ENCODE measurements at regions not wholly inside any gene's neighbourhood (a gene's known extent, or its start where the extent isn't known, plus 50 kb on each side); places are given as distances from the start of the nearest gene placed in this dataset.

- in situ Hi-C loops (cut with HindIII; ENCODE audit: extremely low pct_ligation_motif_present, low pct_unique_long_range_greater_than_20kb) (no loop called here), intact Hi-C loops (cut with micrococcal nuclease; ENCODE audit: unreplicated experiment) (no loop called here)
- Histone ChIP-seq H3K4me1 (ENCODE audit: insufficient read depth, low read length) (no peaks in the 10 kb centered on the region), H3K9me3 (ENCODE audit: low read length) (peaks cover 86% of the 10 kb centered on the region), H3K4me3 (replicated peaks in 1 of 3; ENCODE audit: insufficient read depth in 1 of 3, low read depth in 2 of 3, low read length in 3 of 3) (no peak overlapping the region), H3K36me3 (replicated peaks in 1 of 2; ENCODE audit: control insufficient read depth in 1 of 2, insufficient read depth in 2 of 2, low read length in 2 of 2) (no peaks in the 10 kb centered on the region), H3K79me2 (ENCODE audit: insufficient read depth, low read length) (no peaks in the 10 kb centered on the region), H2AFZ (ENCODE audit: low read length) (no peak overlapping the region), H3K27ac (ENCODE audit: extremely low read length, insufficient read depth, low read length) (no peak overlapping the region), H3K4me2 (ENCODE audit: low read depth, low read length) (no peak overlapping the region), H3K27me3 (ENCODE audit: control insufficient read depth in 1 of 2, insufficient read depth in 2 of 2, low read length in 2 of 2) (no peaks in the 10 kb centered on the region), H4K20me1 (ENCODE audit: insufficient read depth, low read length) (no peaks in the 10 kb centered on the region), H3K9ac (ENCODE audit: insufficient read depth, low read depth, low read length) (no peak overlapping the region)
- FAIRE-seq (no peak), DNase-seq (ENCODE audit: low spot score) (no peak), ATAC-seq (no peak)
- 3% methylated on average over 4 of the region's 5 CpGs for WGBS (ENCODE audit: low lambda C conversion rate)
- TF ChIP-seq CSRNP2 (CRISPR knock-in tag; conservative IDR thresholded peaks at IDR 0.05; ENCODE audit: low read depth) (no peak), KDM2A (CRISPR knock-in tag; IDR thresholded peaks at IDR 0.05; ENCODE audit: borderline replicate concordance, low read depth) (no peak), YEATS2 (CRISPR knock-in tag; IDR thresholded peaks at IDR 0.05; ENCODE audit: borderline replicate concordance) (no peak), TP53 (CRISPR knock-in tag; conservative IDR thresholded peaks at IDR 0.05) (no peak), HOXA7 (CRISPR knock-in tag; IDR thresholded peaks at IDR 0.05) (no peak), CBFB (CRISPR knock-in tag; IDR thresholded peaks at IDR 0.05) (no peak), STAT5B (CRISPR knock-in tag; IDR thresholded peaks at IDR 0.05) (no peak), EHMT2 (IDR thresholded peaks at IDR 0.05; ENCODE audit: borderline replicate concordance, low read depth, low read length) (no peak), ZSCAN25 (CRISPR knock-in tag; IDR thresholded peaks at IDR 0.05) (no peak), ZNF720 (CRISPR knock-in tag; IDR thresholded peaks at IDR 0.05) (no peak), ZNF574 (CRISPR knock-in tag; IDR thresholded peaks at IDR 0.05) (no peak)
- ChIA-PET POLR2A (no interaction called here), CTCF (ENCODE audit: low intra/inter-chr PET ratio, low total read pairs) (no interaction called here)
- BruUV-seq (replicated peaks): no TSS peak
These were observed 838.0 kb upstream of the NR2F2 start for GRCh38 chr15:95492388-95493070.
